Activated CD8-positive, alpha-beta memory T cell treated with anti-CD3 and anti-CD28 coated beads, Interleukin-2, amount 10 ng/mL, durations not matched to agents 7 days and 5 days (primary cell): ENCODE measurements at regions not wholly inside any gene's neighbourhood (a gene's known extent, or its start where the extent isn't known, plus 50 kb on each side); places are given as distances from the start of the nearest gene placed in this dataset.
"Not testable (repeated sequence)": the region's sequence is repeated elsewhere in the genome, so short reads cannot be mapped to it uniquely, and the experiment has no call there.

Experiments used
- ATAC-seq: fragments of 150-1000 bp; cut with Tn5 transposase; one replicate; pipeline ENCODE4 v1.10.0; 2021; ENCODE audit warnings: moderate library complexity
- CTCF ChIA-PET: fragments of 350-600 bp; sonication (Branson Sonifier 250); formaldehyde crosslinking; loops from one replicate; lab custom pipeline; 2021; ENCODE audit warnings: antibody characterized with exemption; lab: Charles Lee
- DNase-seq: peaks from one replicate; pipeline ENCODE4 v3.0.0-alpha.2; 2020
- H3K27ac Mint-ChIP-seq: one replicate; pipeline ENCODE4 v1.8.0; 2021; ENCODE audit warnings: mild to moderate bottlenecking, mixed read lengths
- H3K27me3 Mint-ChIP-seq: one replicate; pipeline ENCODE4 v1.8.0; 2021; ENCODE audit warnings: mixed read lengths
- H3K36me3 Mint-ChIP-seq: one replicate; pipeline ENCODE4 v1.8.0; 2021; ENCODE audit warnings: mild to moderate bottlenecking, mixed read lengths
- H3K4me1 Mint-ChIP-seq: one replicate; pipeline ENCODE4 v1.8.0; 2021; ENCODE audit warnings: mixed read lengths
- H3K4me3 Mint-ChIP-seq: one replicate; pipeline ENCODE4 v1.8.0; 2021; ENCODE audit warnings: mild to moderate bottlenecking, moderate library complexity, mixed read lengths
- H3K9me3 Mint-ChIP-seq: one replicate; pipeline ENCODE4 v1.8.0; 2022; ENCODE audit warnings: low read depth, mixed read lengths

- no peak for DNase-seq
- CTCF ChIA-PET, result interaction anchor here (1.1 to 3.3 kb wide), 3 partner anchors 11 to 99 kb away, joined by 4 to 33 read pairs (median 7); no protein-coding TSS in a partner anchor
- H3K36me3 Mint-ChIP-seq, result no peaks in the 10 kb centered on the region
Measured at GRCh38 chr17:49898366-49899190, 50.7 kb upstream of the TAC4 start.

GRCh38 chr17:49899191-49899485, 51.3 kb upstream of the TAC4 start:
- Mint-ChIP-seq H3K27me3 (peaks cover 71% of the 10 kb centered on the region), H3K4me1 (no peaks in the 10 kb centered on the region), H3K27ac (no peak overlapping the region), H3K36me3 (no peaks in the 10 kb centered on the region), H3K9me3 (no peaks in the 10 kb centered on the region), H3K4me3 (no peak overlapping the region)
- DNase-seq (no peak), ATAC-seq (no peak)
- CTCF ChIA-PET, result interaction anchor here (1.1 to 3.3 kb wide), 3 partner anchors 11 to 98 kb away, joined by 4 to 33 read pairs (median 7); no protein-coding TSS in a partner anchor

More at GRCh38 chr17:49898366-49899190, 50.7 kb upstream of the TAC4 start:
- Mint-ChIP-seq H3K27ac (no peak overlapping the region), H3K4me3 (no peak overlapping the region), H3K4me1 (no peaks in the 10 kb centered on the region), H3K27me3 (peaks cover 70% of the 10 kb centered on the region), H3K9me3 (no peaks in the 10 kb centered on the region)
- ATAC-seq, result no peak

- Mint-ChIP-seq H3K4me1 (no peaks in the 10 kb centered on the region), H3K36me3 (no peaks in the 10 kb centered on the region), H3K27me3 (peaks cover 73% of the 10 kb centered on the region), H3K9me3 (no peaks in the 10 kb centered on the region), H3K4me3 (no peak overlapping the region), H3K27ac (no peak overlapping the region)
- CTCF ChIA-PET, result interaction anchor here (1.1 to 3.3 kb wide), 2 partner anchors 10 to 98 kb away, joined by 4 to 33 read pairs; no protein-coding TSS in a partner anchor
- ATAC-seq, result no peak
- no peak for DNase-seq
Measured at GRCh38 chr17:49899588-49899987, 51.7 kb upstream of the TAC4 start.

GRCh38 chr17:49900801-49901200, 52.9 kb upstream of the TAC4 start:
- CTCF ChIA-PET, result interaction anchor here (0.7 to 1.7 kb wide), 4 partner anchors 20 to 194 kb away, joined by 3 to 9 read pairs (median 3); no protein-coding TSS in a partner anchor
- H3K27me3 Mint-ChIP-seq, result peaks cover 78% of the 10 kb centered on the region
- not testable (repeated sequence) for H3K36me3 Mint-ChIP-seq, H3K4me3 Mint-ChIP-seq, H3K27ac Mint-ChIP-seq, H3K9me3 Mint-ChIP-seq, DNase-seq, ATAC-seq, H3K4me1 Mint-ChIP-seq

- Mint-ChIP-seq H3K4me1 (no peaks in the 10 kb centered on the region), H3K36me3 (no peaks in the 10 kb centered on the region), H3K4me3 (no peak overlapping the region), H3K9me3 (no peaks in the 10 kb centered on the region), H3K27me3 (peaks cover 79% of the 10 kb centered on the region), H3K27ac (no peak overlapping the region)
- ATAC-seq, result no peak
- CTCF ChIA-PET, result interaction anchor here (0.7 to 1.7 kb wide), 4 partner anchors 21 to 193 kb away, joined by 3 to 9 read pairs (median 3); no protein-coding TSS in a partner anchor
- DNase-seq, result no peak
Measured at GRCh38 chr17:49901460-49902331, 53.8 kb upstream of the TAC4 start.

GRCh38 chr17:49903523-49903922, 55.7 kb upstream of the TAC4 start:
- Mint-ChIP-seq H3K27me3 (peaks cover 84% of the 10 kb centered on the region), H3K4me1 (no peaks in the 10 kb centered on the region), H3K4me3 (no peak overlapping the region), H3K27ac (no peak overlapping the region), H3K9me3 (no peaks in the 10 kb centered on the region), H3K36me3 (no peaks in the 10 kb centered on the region)
- DNase-seq (no peak), ATAC-seq (no peak)
- CTCF ChIA-PET, result interaction anchor here (1.7 kb wide), 1 partner anchor 23 kb away, joined by 3 read pairs; no protein-coding TSS in a partner anchor

- H3K4me3 Mint-ChIP-seq, result no peak overlapping the region
- H3K27me3 Mint-ChIP-seq, result peaks cover 85% of the 10 kb centered on the region
- no peak for DNase-seq
- no peaks in the 10 kb centered on the region for H3K36me3 Mint-ChIP-seq
- ATAC-seq, result no peak
- CTCF ChIA-PET, result no interaction called here
- no peak overlapping the region for H3K27ac Mint-ChIP-seq
- H3K9me3 Mint-ChIP-seq, result no peaks in the 10 kb centered on the region
- H3K4me1 Mint-ChIP-seq, result peaks cover 2% of the 10 kb centered on the region
Measured at GRCh38 chr17:49904893-49905292, 57.0 kb upstream of the TAC4 start.

GRCh38 chr17:49906531-49907136, 58.8 kb upstream of the TAC4 start:
- Mint-ChIP-seq H3K27me3 (peaks cover 81% of the 10 kb centered on the region), H3K9me3 (no peaks in the 10 kb centered on the region), H3K36me3 (no peaks in the 10 kb centered on the region), H3K27ac (no peak overlapping the region), H3K4me3 (no peak overlapping the region), H3K4me1 (peaks cover 5% of the 10 kb centered on the region)
- DNase-seq, result no peak
- no peak for ATAC-seq
- CTCF ChIA-PET, result interaction anchor here (4.4 kb wide), 1 partner anchor 91 kb away, joined by 31 read pairs; no protein-coding TSS in a partner anchor

- Mint-ChIP-seq H3K4me1 (peaks cover 5% of the 10 kb centered on the region), H3K36me3 (no peaks in the 10 kb centered on the region), H3K4me3 (no peak overlapping the region), H3K27ac (no peak overlapping the region), H3K27me3 (peaks cover 82% of the 10 kb centered on the region), H3K9me3 (no peaks in the 10 kb centered on the region)
- no peak for ATAC-seq
- CTCF ChIA-PET, result interaction anchor here (4.4 kb wide), 1 partner anchor 90 kb away, joined by 31 read pairs; no protein-coding TSS in a partner anchor
- DNase-seq, result no peak
Measured at GRCh38 chr17:49907279-49907678, 59.4 kb upstream of the TAC4 start.

- CTCF ChIA-PET, result interaction anchor here (0.9 to 4.4 kb wide), 6 partner anchors 10 to 185 kb away, joined by 3 to 31 read pairs (median 4); no protein-coding TSS in a partner anchor
- H3K27ac Mint-ChIP-seq, result no peak overlapping the region
- no peak overlapping the region for H3K4me3 Mint-ChIP-seq
- H3K27me3 Mint-ChIP-seq, result peaks cover 73% of the 10 kb centered on the region
- H3K36me3 Mint-ChIP-seq, result no peaks in the 10 kb centered on the region
- DNase-seq, result no peak
- no peak for ATAC-seq
- no peaks in the 10 kb centered on the region for H3K9me3 Mint-ChIP-seq
- H3K4me1 Mint-ChIP-seq, result peaks cover 5% of the 10 kb centered on the region
Measured at GRCh38 chr17:49908782-49909714, 59.9 kb upstream of the DLX4 start.

GRCh38 chr17:49910094-49910857, 58.7 kb upstream of the DLX4 start:
- no peaks in the 10 kb centered on the region for H3K9me3 Mint-ChIP-seq
- H3K36me3 Mint-ChIP-seq, result no peaks in the 10 kb centered on the region
- H3K4me3 Mint-ChIP-seq, result no peak overlapping the region
- ATAC-seq (no peak), DNase-seq (no peak)
- H3K4me1 Mint-ChIP-seq, result peaks cover 5% of the 10 kb centered on the region
- CTCF ChIA-PET, result interaction anchor here (0.8 to 4.4 kb wide), 6 partner anchors 11 to 184 kb away, joined by 3 to 31 read pairs (median 4); no protein-coding TSS in a partner anchor
- H3K27ac Mint-ChIP-seq, result no peak overlapping the region
- H3K27me3 Mint-ChIP-seq, result peaks cover 73% of the 10 kb centered on the region
